NCI-H2171 treated with DMSO at 0.1 percent for 48 hours (cell line): ENCODE measurements at regions not wholly inside any gene's neighbourhood (a gene's known extent, or its start where the extent isn't known, plus 50 kb on each side); places are given as distances from the start of the nearest gene placed in this dataset.

Source experiments
- DNase-seq: peaks from one replicate; lab custom pipeline; 2025; lab: John Stamatoyannopoulos, UW

GRCh38 chr7:31398815-31399214 lies 58.3 kb upstream of the NEUROD6 start:
- no peak for DNase-seq

DNA sequence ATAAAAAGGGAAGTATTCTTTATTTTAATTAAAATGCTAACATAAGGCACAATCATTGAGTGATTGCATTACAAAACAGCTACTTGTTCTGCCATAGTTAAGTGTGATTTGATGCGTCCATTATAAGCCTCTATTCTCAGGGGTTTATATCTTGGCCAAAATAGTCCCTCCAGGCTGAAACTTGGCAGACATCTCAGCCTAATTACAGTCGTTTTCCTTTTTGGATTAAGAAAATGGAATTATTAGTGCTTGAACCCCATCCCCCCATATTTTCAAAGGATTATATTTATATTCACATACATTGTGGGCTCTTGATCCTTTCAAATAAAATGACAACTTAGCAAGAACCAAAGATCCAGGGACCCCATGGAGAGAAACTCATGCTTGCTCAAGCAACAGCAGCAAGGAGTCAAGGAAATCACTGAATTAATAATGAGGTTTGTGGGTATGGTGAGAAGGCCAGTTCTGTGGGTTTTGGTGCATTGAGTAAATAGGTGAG lies 66.7 kb upstream of the NEUROD6 start:
- no peak for DNase-seq

GRCh38 chr7:31408140-31408729 lies 67.7 kb upstream of the NEUROD6 start:
- no peak for DNase-seq

DNA sequence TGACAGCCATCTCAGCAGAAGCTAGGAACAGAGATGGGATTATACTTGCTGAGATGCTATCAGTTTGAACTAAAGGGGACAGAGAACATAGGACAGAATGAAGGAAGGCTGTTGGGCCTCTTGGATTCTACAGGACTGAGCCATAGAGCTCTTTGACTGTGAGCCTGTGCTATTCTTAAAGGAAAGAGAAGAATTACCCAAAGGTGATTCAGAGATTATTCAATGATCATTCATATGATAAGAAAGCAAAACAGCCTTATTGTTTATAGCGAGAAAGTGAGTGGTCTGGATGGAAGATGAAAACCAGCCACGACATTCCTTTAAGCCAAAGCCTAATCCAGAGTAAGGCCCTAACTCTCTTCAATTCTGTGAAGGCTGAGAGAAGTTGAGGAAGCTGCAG lies 69.7 kb upstream of the NEUROD6 start:
- DNase-seq: no peak

DNA sequence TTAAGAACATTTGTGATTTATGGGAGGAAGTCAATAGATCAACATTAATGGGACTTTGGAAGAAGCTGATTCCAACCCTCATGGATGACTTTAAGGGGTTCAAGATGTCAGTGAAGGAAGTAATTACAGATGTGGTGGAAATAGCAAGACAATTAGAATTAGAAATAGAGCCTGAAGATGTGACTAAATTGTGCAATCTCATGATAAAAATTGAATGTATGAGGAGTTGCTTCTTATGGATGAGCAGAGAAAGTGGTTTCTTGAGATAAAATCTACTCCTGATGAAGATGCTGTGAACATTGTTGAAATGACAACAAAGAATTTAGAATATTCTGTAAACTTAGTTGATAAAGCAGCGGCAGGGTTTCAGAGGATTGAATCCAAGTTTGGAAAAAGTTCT lies 70.9 kb upstream of the NEUROD6 start:
- no peak for DNase-seq

GRCh38 chr7:31413766-31414165 lies 73.2 kb upstream of the NEUROD6 start:
- DNase-seq: no peak

DNA sequence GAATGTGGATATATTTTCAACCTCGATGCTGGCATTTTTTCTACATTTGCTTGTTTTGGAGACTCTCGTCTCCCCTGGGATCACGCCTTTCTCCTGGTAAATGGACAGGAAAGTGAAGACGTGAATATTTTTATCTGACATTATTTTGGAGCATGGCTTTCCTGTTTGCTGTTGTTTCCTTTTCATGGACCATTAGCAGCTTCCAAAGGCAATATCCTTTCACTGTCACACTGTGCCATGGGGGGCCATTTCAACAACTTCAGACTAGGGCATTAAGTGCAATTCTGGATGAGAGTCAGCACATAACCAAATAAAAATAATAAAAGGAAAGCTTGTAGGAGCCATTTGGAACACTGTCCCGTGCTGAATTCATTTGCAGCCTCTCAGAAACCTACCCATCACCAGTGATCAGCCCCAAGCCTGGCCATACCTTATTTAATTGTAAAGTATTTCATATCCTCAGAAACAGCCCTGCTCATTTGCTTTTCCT lies 75.9 kb upstream of the NEUROD6 start:
- DNase-seq: no peak

GRCh38 chr7:31418928-31419327 lies 78.4 kb upstream of the NEUROD6 start:
- DNase-seq: no peak

- no peak for DNase-seq
These were observed 79.1 kb upstream of the NEUROD6 start for GRCh38 chr7:31419505-31420055.

DNA sequence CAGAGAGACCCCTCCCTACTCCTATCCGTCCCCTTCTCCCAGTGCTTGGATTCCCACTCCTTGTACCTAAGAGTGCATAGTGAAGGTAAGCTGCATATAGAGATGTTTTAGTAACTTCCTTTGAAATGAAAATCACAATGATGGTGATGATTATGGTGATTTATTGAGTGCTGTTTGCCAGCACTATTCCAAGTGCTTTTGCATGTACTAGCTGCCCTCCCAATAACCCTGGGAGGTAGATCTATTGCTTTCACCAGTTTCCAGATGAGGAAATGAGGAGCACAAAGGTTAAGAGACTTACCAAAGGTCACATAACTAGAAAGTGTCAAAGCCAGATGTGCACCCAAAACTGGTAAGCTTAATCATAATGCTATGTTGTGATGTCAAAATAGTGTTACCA lies 80.4 kb upstream of the NEUROD6 start:
- no peak for DNase-seq

GRCh38 chr7:31421607-31422006 lies 81.1 kb upstream of the NEUROD6 start:
- DNase-seq: no peak

DNA sequence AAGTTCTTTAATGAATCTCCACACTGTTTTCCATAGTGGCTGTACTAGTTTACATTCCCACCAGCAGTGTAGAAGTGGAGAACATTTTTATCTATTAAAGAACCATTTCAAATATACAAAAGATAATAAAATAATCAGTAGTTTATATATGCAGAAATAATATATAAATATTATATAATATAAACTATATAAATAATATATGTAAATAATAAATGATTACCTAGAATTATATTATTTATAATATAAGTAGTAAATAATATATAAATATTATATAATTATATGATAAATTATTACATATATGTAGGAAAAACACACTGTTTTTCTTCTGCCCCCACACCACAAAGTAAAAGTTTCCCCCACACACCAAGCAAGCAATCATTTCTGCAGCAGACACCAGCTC lies 83.5 kb upstream of the NEUROD6 start:
- DNase-seq: no peak

DNA sequence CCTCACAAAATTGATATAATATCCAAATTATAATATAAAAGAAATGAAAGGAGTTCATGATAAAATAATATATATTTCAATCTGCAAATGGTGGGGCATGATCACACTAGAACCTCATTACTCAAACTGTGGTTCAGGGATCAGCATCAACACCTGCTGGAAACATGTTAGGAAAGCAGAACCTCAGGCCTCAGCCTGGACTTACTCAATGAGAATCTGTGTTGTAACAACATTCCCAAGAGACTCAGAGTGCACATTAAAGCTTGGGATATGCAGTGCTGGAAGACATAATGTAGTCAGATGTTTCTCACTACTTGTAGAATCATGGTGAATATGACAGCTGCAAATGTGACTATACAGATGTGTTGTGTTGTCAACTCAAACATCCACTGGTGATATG lies 81.7 kb upstream of the ITPRID1 start:
- peak; percentile 42 for DNase-seq

GRCh38 chr7:31432836-31433340 lies 81.0 kb upstream of the ITPRID1 start:
- peak; percentile 13 for DNase-seq

DNA sequence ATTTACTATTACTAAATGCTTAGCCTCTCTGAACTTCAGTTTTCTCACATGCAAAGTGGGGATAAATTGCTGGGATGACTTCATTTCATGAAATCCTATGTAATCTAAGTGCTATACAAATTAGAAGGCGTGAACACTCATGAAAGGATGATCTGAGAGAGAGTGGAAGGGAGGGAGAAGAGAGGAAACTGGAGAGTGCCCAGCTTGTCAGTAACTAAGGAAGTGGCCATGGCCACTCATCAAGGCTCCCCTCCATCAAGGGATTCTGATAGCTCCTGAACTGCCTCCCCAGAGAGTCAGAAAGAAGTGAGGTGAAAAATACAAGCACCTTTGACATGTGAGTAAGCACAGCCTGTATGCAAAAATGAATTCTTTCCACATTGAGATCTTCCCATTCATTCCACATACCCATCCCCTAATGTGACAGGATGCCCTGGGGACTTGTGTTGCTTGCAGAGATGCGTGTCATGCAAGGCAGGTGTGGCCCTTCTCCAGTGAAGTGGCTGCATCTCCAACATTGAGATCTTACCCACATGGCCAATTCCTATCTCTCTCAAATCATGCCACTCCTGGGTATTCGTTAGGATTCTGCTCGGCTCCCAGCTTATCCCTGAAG lies 76.5 kb upstream of the ITPRID1 start:
- DNase-seq: no peak

DNA sequence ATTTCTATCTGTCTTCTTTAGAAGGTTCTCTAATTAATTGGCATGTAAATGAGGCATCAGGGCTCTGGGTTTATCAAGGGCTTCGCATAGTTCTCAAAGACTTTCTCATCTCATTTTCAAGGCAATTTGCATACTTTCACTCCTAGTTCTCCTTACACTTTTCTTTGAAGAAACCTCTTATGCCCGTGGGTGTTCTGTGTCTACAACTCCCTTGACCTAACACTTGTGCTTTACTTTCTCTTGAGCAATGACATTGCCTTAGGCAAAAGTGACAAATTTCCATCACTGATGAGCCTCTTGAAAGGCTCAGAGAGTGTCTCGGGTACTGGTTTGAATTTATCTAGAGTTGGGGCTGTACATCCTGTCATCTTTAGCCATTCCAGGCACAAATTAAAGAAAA lies 74.7 kb upstream of the ITPRID1 start:
- no peak for DNase-seq

DNA sequence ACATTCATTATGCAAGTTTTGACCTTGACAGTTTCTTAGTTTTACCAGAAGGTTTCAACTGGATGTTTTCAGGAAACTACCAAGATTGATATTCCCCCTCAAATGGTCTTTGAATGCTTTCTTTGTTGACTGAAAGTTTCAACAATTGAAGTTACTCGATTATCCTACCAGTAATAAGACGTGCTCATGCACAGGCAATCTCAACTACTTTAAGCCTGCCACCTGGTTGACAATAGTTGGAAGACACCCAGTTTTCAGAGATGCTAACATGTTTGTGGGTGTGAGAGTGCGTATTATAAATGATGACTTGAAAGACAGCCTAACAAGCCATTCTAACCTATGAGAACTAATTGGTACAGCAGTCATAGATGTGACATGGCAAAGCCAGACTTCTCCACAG lies 73.4 kb upstream of the ITPRID1 start:
- no peak for DNase-seq

- no peak for DNase-seq
These were observed 71.3 kb upstream of the ITPRID1 start for GRCh38 chr7:31442626-31443025.

DNA sequence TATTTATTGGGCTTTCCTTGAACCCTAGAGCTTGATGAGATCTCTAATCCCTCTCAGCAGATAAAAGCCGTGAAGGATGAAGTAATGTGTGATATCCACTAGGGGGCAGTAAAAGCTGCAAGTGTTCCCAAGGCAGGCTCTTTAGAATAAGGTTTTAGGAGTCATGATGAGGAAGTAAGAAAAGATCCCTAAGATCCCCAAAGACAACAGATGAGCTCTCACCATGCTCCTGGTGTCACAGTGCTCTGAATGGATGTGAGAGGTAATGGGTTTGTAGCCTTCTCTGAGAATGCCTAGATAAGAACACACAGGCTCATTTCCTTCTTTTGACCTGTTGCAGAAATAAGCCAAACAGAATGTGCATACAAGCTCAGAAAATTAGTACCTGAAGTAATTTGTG lies 70.4 kb upstream of the ITPRID1 start:
- DNase-seq: peak; percentile 61

DNA sequence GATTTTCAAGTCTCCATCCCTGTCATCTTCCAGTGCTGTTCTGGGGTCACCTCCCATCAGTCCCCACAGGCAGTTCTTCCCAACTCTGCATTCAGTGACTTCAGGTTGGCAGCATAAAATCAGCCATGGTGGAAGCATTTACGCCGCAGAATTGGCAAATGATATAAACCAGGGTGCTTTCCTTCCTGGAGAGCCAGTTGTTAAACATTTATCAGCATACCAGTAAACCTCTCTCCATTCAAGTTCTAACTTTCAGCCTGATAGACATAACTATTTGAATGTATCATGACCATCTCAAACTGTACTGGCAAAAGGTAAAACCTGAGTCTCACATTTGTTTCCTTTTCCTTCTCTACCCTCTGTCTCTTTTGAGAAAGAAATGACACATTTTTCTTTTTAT lies 69.7 kb upstream of the ITPRID1 start:
- DNase-seq: no peak

DNA sequence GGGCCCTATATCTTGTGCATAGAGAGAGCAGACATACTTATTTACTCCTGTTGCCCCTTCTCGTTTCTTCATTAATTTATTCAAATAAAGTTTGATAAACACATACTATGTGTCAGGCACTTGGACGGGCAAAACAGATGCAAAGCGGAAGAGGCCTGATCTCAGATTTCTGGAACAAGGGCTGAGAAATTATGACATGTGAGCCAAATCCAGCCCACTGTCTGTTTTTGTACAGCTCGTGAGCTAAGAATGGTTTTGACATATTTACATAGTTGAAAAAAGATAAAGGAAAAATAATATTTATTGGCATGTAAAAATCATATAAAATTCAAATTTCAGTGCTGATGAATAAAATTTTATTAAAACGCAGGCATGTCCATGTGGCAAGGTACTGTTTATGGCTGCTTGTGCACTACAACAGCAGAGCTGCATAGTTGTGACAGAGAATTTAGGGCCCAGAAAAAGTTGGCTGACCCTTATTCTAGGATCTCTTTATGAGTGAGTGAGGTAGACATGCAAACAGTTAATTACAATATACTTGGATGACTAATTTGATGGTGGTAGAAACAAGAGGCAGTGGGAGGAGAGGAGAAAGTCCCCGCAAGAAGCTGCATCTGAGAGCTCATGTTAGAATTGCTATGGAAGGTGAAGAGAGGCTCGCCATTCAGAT lies 68.1 kb upstream of the ITPRID1 start:
- DNase-seq: no peak

DNA sequence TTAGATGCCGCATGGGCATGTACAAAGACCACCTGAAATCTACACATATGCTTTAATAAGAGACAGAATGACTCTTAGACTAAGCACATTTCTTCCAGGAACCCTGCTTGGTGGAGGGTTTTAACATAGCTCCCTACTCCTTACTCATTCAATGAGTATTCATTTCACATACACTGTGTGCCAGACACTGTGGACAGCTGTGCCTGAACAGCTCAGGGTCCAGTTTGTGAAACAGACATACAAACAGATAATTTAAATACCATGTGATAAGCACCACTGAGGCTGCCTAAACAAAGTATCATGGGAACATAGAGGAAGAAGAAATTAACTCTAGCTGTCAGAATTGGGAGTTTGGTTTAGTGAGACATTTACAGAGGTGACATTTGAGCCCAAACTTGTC lies 65.2 kb upstream of the ITPRID1 start:
- no peak for DNase-seq

GRCh38 chr7:31455844-31456243 lies 58.0 kb upstream of the ITPRID1 start:
- no peak for DNase-seq
